Gastroesophageal sphincter (tissue), 3 donors: ENCODE measurements at regions not wholly inside any gene's neighbourhood (a gene's known extent, or its start where the extent isn't known, plus 50 kb on each side); places are given as distances from the start of the nearest gene placed in this dataset.

ENCODE experiments used
- EP300 ChIP-seq: sonication (generic); formaldehyde crosslinking; IDR thresholded peaks from one replicate; pipeline ENCODE4 v1.6.1; 2017; ENCODE audit warnings: antibody characterized with exemption, mild to moderate bottlenecking
- POLR2A ChIP-seq, 2 donors: fragments of 450-650 bp; IDR thresholded peaks; one replicate each; pipeline ENCODE4 v1.6.1; 2017; ENCODE audit warnings: antibody characterized with exemption in 2 of 2, mild to moderate bottlenecking in 2 of 2, moderate library complexity in 1 of 2
- POLR2AphosphoS5 ChIP-seq: sonication (generic); formaldehyde crosslinking; IDR thresholded peaks from one replicate; pipeline ENCODE4 v1.6.1; 2017; ENCODE audit warnings: antibody characterized with exemption
- TF ChIP-seq, protein P1 (sequence below), 4 experiments: fragments of 200-600 bp in 2 of 4; fragments of 450-650 bp in 2 of 4; sonication (generic) in 1 of 4; IDR thresholded peaks; one replicate each; pipeline ENCODE4 v1.5.1; 2017 to 2019; ENCODE audit warnings: antibody characterized with exemption in 4 of 4, mild to moderate bottlenecking in 2 of 4, moderate library complexity in 2 of 4

DNA sequence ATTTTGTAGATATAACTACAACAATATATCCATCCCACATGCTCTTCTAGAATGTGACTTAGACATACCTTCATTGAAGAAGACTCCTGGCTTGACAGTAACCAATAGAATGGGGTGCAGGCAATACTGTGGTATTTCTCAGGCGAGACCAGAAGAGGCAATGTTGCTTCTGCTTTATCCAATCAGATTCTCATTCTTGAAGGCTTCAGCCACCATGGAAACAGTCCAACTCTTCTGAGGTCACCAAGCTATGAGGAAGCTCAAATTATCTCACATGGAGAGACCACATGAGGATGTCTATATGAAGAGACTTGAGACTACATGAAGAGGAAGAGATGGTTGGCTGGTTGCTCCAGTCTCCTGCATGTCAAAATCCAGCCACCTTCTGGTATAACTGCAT, 469.9 kb downstream of the PCDH10 start:
- TF ChIP-seq POLR2AphosphoS5 (no peak), POLR2A (IDR thresholded peaks at IDR 0.05) (no peak), EP300 (no peak)
- TF ChIP-seq, protein P1, sequence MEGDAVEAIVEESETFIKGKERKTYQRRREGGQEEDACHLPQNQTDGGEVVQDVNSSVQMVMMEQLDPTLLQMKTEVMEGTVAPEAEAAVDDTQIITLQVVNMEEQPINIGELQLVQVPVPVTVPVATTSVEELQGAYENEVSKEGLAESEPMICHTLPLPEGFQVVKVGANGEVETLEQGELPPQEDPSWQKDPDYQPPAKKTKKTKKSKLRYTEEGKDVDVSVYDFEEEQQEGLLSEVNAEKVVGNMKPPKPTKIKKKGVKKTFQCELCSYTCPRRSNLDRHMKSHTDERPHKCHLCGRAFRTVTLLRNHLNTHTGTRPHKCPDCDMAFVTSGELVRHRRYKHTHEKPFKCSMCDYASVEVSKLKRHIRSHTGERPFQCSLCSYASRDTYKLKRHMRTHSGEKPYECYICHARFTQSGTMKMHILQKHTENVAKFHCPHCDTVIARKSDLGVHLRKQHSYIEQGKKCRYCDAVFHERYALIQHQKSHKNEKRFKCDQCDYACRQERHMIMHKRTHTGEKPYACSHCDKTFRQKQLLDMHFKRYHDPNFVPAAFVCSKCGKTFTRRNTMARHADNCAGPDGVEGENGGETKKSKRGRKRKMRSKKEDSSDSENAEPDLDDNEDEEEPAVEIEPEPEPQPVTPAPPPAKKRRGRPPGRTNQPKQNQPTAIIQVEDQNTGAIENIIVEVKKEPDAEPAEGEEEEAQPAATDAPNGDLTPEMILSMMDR (IDR thresholded peaks at IDR 0.05): no peak
